ENCODE measurements at regions not wholly inside any gene's neighbourhood (a gene's known extent, or its start where the extent isn't known, plus 50 kb on each side); places are given as distances from the start of the nearest gene placed in this dataset.
A peak's percentile ranks its signal among the peaks of the same experiment; 100 is the strongest.

- TF ChIP-seq POLR2AphosphoS5 (IDR thresholded peaks at IDR 0.05), result no peak
- TF ChIP-seq CTCF (IDR thresholded peaks at IDR 0.05), result peak in 2 of 4 experiments; percentile 40 to 45
- no peak for TF ChIP-seq POLR2A (IDR thresholded peaks at IDR 0.05)
- TF ChIP-seq EP300 (IDR thresholded peaks at IDR 0.05), result no peak
These were observed 373.4 kb downstream of the GADD45G start for GRCh38 chr9:89978185-89978584.

Measured in gastroesophageal sphincter (tissue), 3 donors.